ENCODE measurements at regions not wholly inside any gene's neighbourhood (a gene's known extent, or its start where the extent isn't known, plus 50 kb on each side); places are given as distances from the start of the nearest gene placed in this dataset.

DNA sequence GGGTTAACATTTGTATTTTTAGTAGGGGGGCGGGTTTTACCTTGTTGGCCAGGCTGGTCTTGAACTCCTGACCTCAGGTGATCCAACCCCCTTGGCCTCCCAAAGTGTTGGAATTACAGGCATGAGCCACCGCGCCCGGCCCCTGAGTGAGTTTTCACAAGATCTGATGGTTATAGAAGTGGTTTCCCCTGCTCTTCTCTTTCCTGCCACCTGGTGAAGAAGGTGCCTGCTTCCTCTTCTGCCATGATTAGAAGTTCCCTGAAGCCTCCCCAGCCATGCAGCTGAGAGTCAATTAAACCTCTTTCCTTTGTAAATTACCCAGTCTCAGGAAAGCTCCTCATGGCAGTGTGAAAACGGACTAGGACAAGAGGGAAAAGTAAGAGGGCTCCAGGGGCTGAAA is 259.1 kb upstream of the PLET1 start:
- H3K9ac ChIP-seq (ENCODE audit: insufficient read depth, low read depth, low read length) = no peak overlapping the region
- intact Hi-C loops (cut with micrococcal nuclease; ENCODE audit: unreplicated experiment) (no loop called here), in situ Hi-C loops (cut with HindIII; ENCODE audit: extremely low pct_ligation_motif_present, low pct_unique_long_range_greater_than_20kb) (no loop called here)
- no peak for FAIRE-seq
- DNase-seq (ENCODE audit: low spot score) = no peak
- no TSS peak for BruUV-seq (replicated peaks)
- no peaks in the 10 kb centered on the region for H3K4me1 ChIP-seq (ENCODE audit: insufficient read depth, low read length)
- POLR2A ChIA-PET = no interaction called here
- no peak for ATAC-seq
- no peaks in the 10 kb centered on the region for H3K27me3 ChIP-seq (ENCODE audit: control insufficient read depth in 1 of 2, insufficient read depth in 2 of 2, low read length in 2 of 2)
- TF ChIP-seq GABPA (IDR thresholded peaks at IDR 0.05; ENCODE audit: low read depth, low read length) (no peak), GABPA (CRISPR knock-in tag; IDR thresholded peaks at IDR 0.05; ENCODE audit: low read depth) (no peak), ZNF574 (CRISPR knock-in tag; IDR thresholded peaks at IDR 0.05) (no peak), ZSCAN5A (CRISPR knock-in tag; IDR thresholded peaks at IDR 0.05; ENCODE audit: borderline replicate concordance) (no peak)
- no peaks in the 10 kb centered on the region for H3K9me3 ChIP-seq (ENCODE audit: low read length)
- CTCF ChIA-PET (ENCODE audit: low intra/inter-chr PET ratio, low total read pairs) = no interaction called here
- H3K4me2 ChIP-seq (ENCODE audit: low read depth, low read length) = no peak overlapping the region
- H3K79me2 ChIP-seq (ENCODE audit: insufficient read depth, low read length) = no peaks in the 10 kb centered on the region
- H3K27ac ChIP-seq (ENCODE audit: extremely low read length, insufficient read depth, low read length) = no peak overlapping the region
- no peaks in the 10 kb centered on the region for H3K36me3 ChIP-seq (replicated peaks in 1 of 2; ENCODE audit: control insufficient read depth in 1 of 2, insufficient read depth in 2 of 2, low read length in 2 of 2)
- H4K20me1 ChIP-seq (ENCODE audit: insufficient read depth, low read length) = no peaks in the 10 kb centered on the region
- WGBS (ENCODE audit: low lambda C conversion rate) = 35% methylated on average over 5 of the region's 5 CpGs
- no peak overlapping the region for H3K4me3 ChIP-seq (replicated peaks in 1 of 3; ENCODE audit: insufficient read depth in 1 of 3, low read depth in 2 of 3, low read length in 3 of 3)
- H2AFZ ChIP-seq (ENCODE audit: low read length) = no peak overlapping the region

GRCh38 chr11:112520354-112520753 is 259.7 kb upstream of the PLET1 start:
- Histone ChIP-seq H3K4me2 (ENCODE audit: low read depth, low read length) (no peak overlapping the region), H3K36me3 (replicated peaks in 1 of 2; ENCODE audit: control insufficient read depth in 1 of 2, insufficient read depth in 2 of 2, low read length in 2 of 2) (no peaks in the 10 kb centered on the region), H4K20me1 (ENCODE audit: insufficient read depth, low read length) (no peaks in the 10 kb centered on the region), H3K27me3 (ENCODE audit: control insufficient read depth in 1 of 2, insufficient read depth in 2 of 2, low read length in 2 of 2) (no peaks in the 10 kb centered on the region), H3K9ac (ENCODE audit: insufficient read depth, low read depth, low read length) (no peak overlapping the region), H3K27ac (ENCODE audit: extremely low read length, insufficient read depth, low read length) (no peak overlapping the region), H2AFZ (ENCODE audit: low read length) (no peak overlapping the region), H3K79me2 (ENCODE audit: insufficient read depth, low read length) (no peaks in the 10 kb centered on the region), H3K4me3 (replicated peaks in 1 of 3; ENCODE audit: insufficient read depth in 1 of 3, low read depth in 2 of 3, low read length in 3 of 3) (no peak overlapping the region), H3K4me1 (ENCODE audit: insufficient read depth, low read length) (no peaks in the 10 kb centered on the region), H3K9me3 (ENCODE audit: low read length) (no peaks in the 10 kb centered on the region)
- intact Hi-C loops (cut with micrococcal nuclease; ENCODE audit: unreplicated experiment) (no loop called here), in situ Hi-C loops (cut with HindIII; ENCODE audit: extremely low pct_ligation_motif_present, low pct_unique_long_range_greater_than_20kb) (no loop called here)
- 0% methylated on average over 2 of the region's 2 CpGs for WGBS (ENCODE audit: low lambda C conversion rate)
- ATAC-seq = no peak
- BruUV-seq (replicated peaks) = no TSS peak
- no peak for DNase-seq (ENCODE audit: low spot score)
- FAIRE-seq = no peak
- CTCF ChIA-PET (ENCODE audit: low intra/inter-chr PET ratio, low total read pairs) = no interaction called here
- POLR2A ChIA-PET = no interaction called here
- TF ChIP-seq, protein P1, sequence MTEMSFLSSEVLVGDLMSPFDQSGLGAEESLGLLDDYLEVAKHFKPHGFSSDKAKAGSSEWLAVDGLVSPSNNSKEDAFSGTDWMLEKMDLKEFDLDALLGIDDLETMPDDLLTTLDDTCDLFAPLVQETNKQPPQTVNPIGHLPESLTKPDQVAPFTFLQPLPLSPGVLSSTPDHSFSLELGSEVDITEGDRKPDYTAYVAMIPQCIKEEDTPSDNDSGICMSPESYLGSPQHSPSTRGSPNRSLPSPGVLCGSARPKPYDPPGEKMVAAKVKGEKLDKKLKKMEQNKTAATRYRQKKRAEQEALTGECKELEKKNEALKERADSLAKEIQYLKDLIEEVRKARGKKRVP (CRISPR knock-in tag; IDR thresholded peaks at IDR 0.05) = no peak
- TF ChIP-seq TMF1 (CRISPR knock-in tag; IDR thresholded peaks at IDR 0.05; ENCODE audit: low read depth) (no peak), ZSCAN5A (CRISPR knock-in tag; IDR thresholded peaks at IDR 0.05; ENCODE audit: borderline replicate concordance) (no peak), NFKBIZ (CRISPR knock-in tag; IDR thresholded peaks at IDR 0.05) (no peak), HNRNPLL (IDR thresholded peaks at IDR 0.05; ENCODE audit: low read depth, low read length, poor library complexity, severe bottlenecking) (no peak), SAFB2 (CRISPR knock-in tag; IDR thresholded peaks at IDR 0.05; ENCODE audit: borderline replicate concordance, low read depth) (no peak), PAWR (CRISPR knock-in tag; IDR thresholded peaks at IDR 0.05; ENCODE audit: borderline replicate concordance) (no peak), TBX3 (IDR thresholded peaks at IDR 0.05; ENCODE audit: borderline replicate concordance) (no peak)
- TF ChIP-seq, protein P2, sequence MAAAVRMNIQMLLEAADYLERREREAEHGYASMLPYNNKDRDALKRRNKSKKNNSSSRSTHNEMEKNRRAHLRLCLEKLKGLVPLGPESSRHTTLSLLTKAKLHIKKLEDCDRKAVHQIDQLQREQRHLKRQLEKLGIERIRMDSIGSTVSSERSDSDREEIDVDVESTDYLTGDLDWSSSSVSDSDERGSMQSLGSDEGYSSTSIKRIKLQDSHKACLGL (CRISPR knock-in tag; IDR thresholded peaks at IDR 0.05) = no peak

Measured in HepG2 (cell line).